Coronary artery (tissue), 2 donors: ENCODE measurements at regions not wholly inside any gene's neighbourhood (a gene's known extent, or its start where the extent isn't known, plus 50 kb on each side); places are given as distances from the start of the nearest gene placed in this dataset.

Experiments used
- DNase-seq: peaks from one replicate; pipeline ENCODE4 v3.0.0-alpha.2; 2017; ENCODE audit warnings: low spot score
- H3K27ac ChIP-seq, 2 donors: fragments of 200-600 bp; sonication (generic); one replicate each; pipeline ENCODE4 v1.5.1; 2016 to 2019
- H3K4me3 ChIP-seq: fragments of 200-600 bp; sonication (generic); 2 replicates; pipeline ENCODE4 v1.5.1; 2016; ENCODE audit warnings: mild to moderate bottlenecking, moderate library complexity
- CTCF ChIP-seq: fragments of 200-600 bp; sonication (generic); IDR thresholded peaks from one replicate; pipeline ENCODE4 v1.5.1; 2019; ENCODE audit warnings: antibody characterized with exemption

DNA sequence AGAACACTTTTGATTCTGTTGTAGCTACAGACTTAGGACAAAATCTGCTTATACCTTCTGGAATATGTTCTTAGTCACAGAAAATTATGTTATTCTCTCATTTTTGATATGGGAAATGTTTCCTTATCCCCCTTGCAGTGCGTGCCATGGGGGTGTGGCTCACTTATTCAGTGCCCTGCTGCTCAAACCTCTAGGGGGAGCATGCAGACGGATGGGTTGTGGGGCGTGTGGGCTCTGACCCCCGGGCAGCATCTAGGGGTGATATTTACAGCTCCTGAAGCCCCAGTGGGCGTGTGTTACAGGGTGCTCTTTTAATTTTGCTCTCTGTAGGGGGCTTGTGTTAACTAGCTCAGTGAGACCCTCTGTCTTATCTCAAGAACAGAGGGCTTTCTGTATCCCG, 61.3 kb upstream of the FERMT1 start:
- no peak for TF ChIP-seq CTCF
- no peak overlapping the region for H3K4me3 ChIP-seq
- H3K27ac ChIP-seq, result no peak overlapping the region
- DNase-seq, result no peak

GRCh38 chr20:6180531-6180930, 57.7 kb upstream of the FERMT1 start:
- H3K27ac ChIP-seq, result no peak overlapping the region
- no peak for DNase-seq
- no peak for TF ChIP-seq CTCF
- no peak overlapping the region for H3K4me3 ChIP-seq

DNA sequence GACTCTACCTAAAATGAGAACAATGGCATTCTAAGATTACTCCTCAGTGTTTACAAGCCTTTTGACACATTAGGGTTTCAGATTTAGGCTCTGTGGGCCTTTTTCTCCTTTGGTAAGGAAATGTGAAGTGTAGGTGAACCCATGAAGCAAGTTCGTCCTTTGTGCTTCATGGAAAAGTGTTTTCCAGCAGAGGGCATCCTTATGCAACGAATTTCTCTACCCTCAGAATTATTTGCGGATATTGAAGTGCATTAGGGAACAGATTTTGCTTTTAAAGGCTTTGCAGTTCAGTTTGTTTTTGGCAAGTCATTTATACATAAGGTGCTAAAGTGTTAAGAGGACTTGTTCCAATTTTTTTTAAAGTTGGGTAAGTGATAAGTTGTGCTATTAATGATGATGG, 55.7 kb upstream of the FERMT1 start:
- Histone ChIP-seq H3K27ac (no peak overlapping the region), H3K4me3 (no peak overlapping the region)
- TF ChIP-seq CTCF, result peak; percentile 36
- DNase-seq, result no peak

GRCh38 chr20:6173481-6173880, 50.7 kb upstream of the FERMT1 start:
- Histone ChIP-seq H3K27ac (no peak overlapping the region), H3K4me3 (no peak overlapping the region)
- TF ChIP-seq CTCF, result no peak
- no peak for DNase-seq
